Stomach (tissue), 4 donors: ENCODE measurements at regions not wholly inside any gene's neighbourhood (a gene's known extent, or its start where the extent isn't known, plus 50 kb on each side); places are given as distances from the start of the nearest gene placed in this dataset.

Experiments used
- CTCF ChIP-seq, 7 experiments: fragments of 450-650 bp in 4 of 7; fragments of 200-600 bp in 3 of 7; sonication (generic) in 3 of 7; IDR thresholded peaks; one replicate each; pipeline ENCODE4 v1.5.1; 2016 to 2019; ENCODE audit warnings: antibody characterized with exemption in 7 of 7, control low read depth in 2 of 7, mild to moderate bottlenecking in 1 of 7
- POLR2A ChIP-seq, 4 donors: fragments of 450-650 bp; IDR thresholded peaks; one replicate each; pipeline ENCODE4 v1.6.1; 2016; ENCODE audit warnings: antibody characterized with exemption in 4 of 4, control low read depth in 2 of 4, mild to moderate bottlenecking in 1 of 4, moderate library complexity in 1 of 4
- POLR2AphosphoS5 ChIP-seq, 3 donors: sonication (generic); formaldehyde crosslinking; IDR thresholded peaks; one replicate each; pipeline ENCODE4 v1.6.1; 2016; ENCODE audit warnings: antibody characterized with exemption in 3 of 3

DNA sequence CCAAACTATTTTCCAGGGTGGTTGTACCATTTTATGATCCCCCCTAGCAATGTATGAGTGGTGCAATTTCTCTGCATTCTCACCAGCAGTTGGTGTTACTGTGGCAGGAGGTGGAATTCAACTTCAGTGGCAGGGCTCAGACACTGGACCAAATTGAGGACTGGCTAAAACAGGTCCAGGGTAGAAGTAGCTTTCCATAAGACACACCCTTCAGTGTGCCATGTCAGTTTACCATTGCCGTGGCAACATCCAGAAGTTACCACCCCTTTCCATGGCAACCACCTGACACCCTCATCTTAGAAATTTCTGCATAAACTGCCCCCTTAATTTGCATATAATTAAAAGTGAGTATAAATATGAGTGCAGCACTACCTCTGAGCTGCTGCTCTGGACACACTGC, 180.7 kb upstream of the GGTLC1 start:
- no peak for TF ChIP-seq POLR2A (IDR thresholded peaks at IDR 0.05)
- no peak for TF ChIP-seq CTCF (IDR thresholded peaks at IDR 0.05)
- no peak for TF ChIP-seq POLR2AphosphoS5 (IDR thresholded peaks at IDR 0.05)
